Smooth muscle cell (in vitro differentiated cells): ENCODE measurements at regions not wholly inside any gene's neighbourhood (a gene's known extent, or its start where the extent isn't known, plus 50 kb on each side); places are given as distances from the start of the nearest gene placed in this dataset.

Source experiments
- DNase-seq: peaks from one replicate; lab custom pipeline; 2025; ENCODE audit not compliant: unreplicated experiment; lab: John Stamatoyannopoulos, UW
- H2AFZ ChIP-seq: fragments of 200-600 bp; sonication (generic); 2 replicates; pipeline ENCODE4 v1.6.0; 2016; ENCODE audit warnings: antibody characterized with exemption, low read depth, mild to moderate bottlenecking
- H3F3A ChIP-seq: fragments of 200-600 bp; sonication (generic); 2 replicates; pipeline ENCODE4 v1.6.0; 2017; ENCODE audit warnings: antibody characterized with exemption, low read depth
- H3K27ac ChIP-seq: fragments of 200-600 bp; sonication (generic); 2 replicates; pipeline ENCODE4 v1.5.1; 2016; ENCODE audit warnings: low read depth, mild to moderate bottlenecking
- H3K27me3 ChIP-seq: fragments of 200-600 bp; sonication (generic); 2 replicates; pipeline ENCODE4 v1.6.1; 2016; ENCODE audit warnings: low read depth, mild to moderate bottlenecking
- H3K36me3 ChIP-seq: fragments of 200-600 bp; sonication (generic); 2 replicates; pipeline ENCODE4 v1.5.1; 2016; ENCODE audit warnings: low read depth
- H3K4me1 ChIP-seq: fragments of 200-600 bp; sonication (generic); 2 replicates; pipeline ENCODE4 v1.5.1; 2016; ENCODE audit warnings: low read depth
- H3K4me2 ChIP-seq: fragments of 200-600 bp; sonication (generic); 2 replicates; pipeline ENCODE4 v1.6.0; 2016; ENCODE audit warnings: mild to moderate bottlenecking
- H3K4me3 ChIP-seq: fragments of 200-600 bp; sonication (generic); 2 replicates; pipeline ENCODE4 v1.5.1; 2016; ENCODE audit warnings: mild to moderate bottlenecking
- H3K79me2 ChIP-seq: fragments of 200-600 bp; sonication (generic); 2 replicates; pipeline ENCODE4 v1.6.0; 2016; ENCODE audit warnings: low read depth, mild to moderate bottlenecking
- H3K9ac ChIP-seq: fragments of 200-600 bp; sonication (generic); 2 replicates; pipeline ENCODE4 v1.6.0; 2016; ENCODE audit warnings: low read depth
- H3K9me3 ChIP-seq: fragments of 200-600 bp; sonication (generic); replicated peaks from 2 replicates; pipeline ENCODE4 v1.5.1; 2016; ENCODE audit warnings: low read depth
- H4K20me1 ChIP-seq: fragments of 200-600 bp; sonication (generic); 2 replicates; pipeline ENCODE4 v1.6.0; 2016; ENCODE audit warnings: low read depth
- CTCF ChIP-seq: fragments of 200-600 bp; sonication (generic); IDR thresholded peaks from 2 replicates; pipeline ENCODE4 v1.5.1; 2017; ENCODE audit warnings: borderline replicate concordance, mild to moderate bottlenecking, antibody characterized with exemption; ENCODE audit not compliant: insufficient read depth, poor library complexity, severe bottlenecking
- WGBS: methylation state at CpG from one replicate; pipeline ENCODE4 v1.1.7; 2016; ENCODE audit warnings: low lambda C conversion rate; 5-methylcytosine and 5-hydroxymethylcytosine counted together

- Histone ChIP-seq H3K27ac (no peak overlapping the region), H3K9me3 (no peaks in the 10 kb centered on the region), H3K27me3 (no peaks in the 10 kb centered on the region), H3K4me3 (no peak overlapping the region), H4K20me1 (no peaks in the 10 kb centered on the region), H3K4me1 (no peaks in the 10 kb centered on the region), H3K79me2 (no peaks in the 10 kb centered on the region), H3K9ac (no peak overlapping the region), H2AFZ (no peak overlapping the region), H3F3A (no peaks in the 10 kb centered on the region), H3K36me3 (no peaks in the 10 kb centered on the region), H3K4me2 (no peak overlapping the region)
- no peak for DNase-seq
- 66% methylated on average over 5 of the region's 5 CpGs for WGBS
- no peak for TF ChIP-seq CTCF
Measured at GRCh38 chr3:144774897-144775296, 803.3 kb downstream of the DIPK2A start.

- no peaks in the 10 kb centered on the region for H3F3A ChIP-seq
- peak overlapping the region; percentile 30 for H3K4me2 ChIP-seq
- DNase-seq, result no peak
- TF ChIP-seq CTCF, result no peak
- no peaks in the 10 kb centered on the region for H3K79me2 ChIP-seq
- H2AFZ ChIP-seq, result no peak overlapping the region
- no peaks in the 10 kb centered on the region for H3K4me1 ChIP-seq
- H3K36me3 ChIP-seq, result no peaks in the 10 kb centered on the region
- H3K27ac ChIP-seq, result no peak overlapping the region
- H3K9me3 ChIP-seq, result no peaks in the 10 kb centered on the region
- H4K20me1 ChIP-seq, result no peaks in the 10 kb centered on the region
- no peak overlapping the region for H3K4me3 ChIP-seq
- H3K27me3 ChIP-seq, result no peaks in the 10 kb centered on the region
- no peak overlapping the region for H3K9ac ChIP-seq
Measured at GRCh38 chr3:144775551-144775950, 803.9 kb downstream of the DIPK2A start.

GRCh38 chr3:144777906-144778305 is 806.3 kb downstream of the DIPK2A start:
- Histone ChIP-seq H3K27ac (peak overlapping the region; percentile 3), H3K4me1 (no peaks in the 10 kb centered on the region), H3K9ac (no peak overlapping the region), H3K79me2 (no peaks in the 10 kb centered on the region), H2AFZ (no peak overlapping the region), H3F3A (no peaks in the 10 kb centered on the region), H3K27me3 (no peaks in the 10 kb centered on the region), H4K20me1 (no peaks in the 10 kb centered on the region), H3K36me3 (no peaks in the 10 kb centered on the region), H3K4me2 (peak overlapping the region; percentile 49), H3K9me3 (no peaks in the 10 kb centered on the region), H3K4me3 (no peak overlapping the region)
- 20% methylated on average over 2 of the region's 2 CpGs for WGBS
- no peak for TF ChIP-seq CTCF
- no peak for DNase-seq

GRCh38 chr3:144791034-144791433 is 819.4 kb downstream of the DIPK2A start:
- H2AFZ ChIP-seq, result no peak overlapping the region
- H3K4me2 ChIP-seq, result no peak overlapping the region
- H3K36me3 ChIP-seq, result no peaks in the 10 kb centered on the region
- H3K79me2 ChIP-seq, result no peaks in the 10 kb centered on the region
- H3K4me3 ChIP-seq, result no peak overlapping the region
- no peaks in the 10 kb centered on the region for H3K27me3 ChIP-seq
- DNase-seq, result no peak
- WGBS, result 92% methylated on average over 10 of the region's 10 CpGs
- no peak for TF ChIP-seq CTCF
- H3K27ac ChIP-seq, result no peak overlapping the region
- H3K9ac ChIP-seq, result no peak overlapping the region
- no peaks in the 10 kb centered on the region for H3F3A ChIP-seq
- no peaks in the 10 kb centered on the region for H4K20me1 ChIP-seq
- H3K4me1 ChIP-seq, result no peaks in the 10 kb centered on the region
- no peaks in the 10 kb centered on the region for H3K9me3 ChIP-seq
